ENCODE measurements at regions not wholly inside any gene's neighbourhood (a gene's known extent, or its start where the extent isn't known, plus 50 kb on each side); places are given as distances from the start of the nearest gene placed in this dataset.
"Not testable (repeated sequence)": the region's sequence is repeated elsewhere in the genome, so short reads cannot be mapped to it uniquely, and the experiment has no call there.

- no peak for TF ChIP-seq POLR2AphosphoS5 (IDR thresholded peaks at IDR 0.05; ENCODE audit: low read depth, low read length)
- TF ChIP-seq TAF1 (IDR thresholded peaks at IDR 0.05; ENCODE audit: borderline replicate concordance, low read depth, low read length): no peak
- no peak for TF ChIP-seq POLR2A (IDR thresholded peaks at IDR 0.05; ENCODE audit: low read depth, low read length)
- no peak for DNase-seq (ENCODE audit: insufficient read length)
- FAIRE-seq: no peak
These were observed 79.5 kb upstream of the XPO1 start for GRCh38 chr2:61617610-61618009.

DNA sequence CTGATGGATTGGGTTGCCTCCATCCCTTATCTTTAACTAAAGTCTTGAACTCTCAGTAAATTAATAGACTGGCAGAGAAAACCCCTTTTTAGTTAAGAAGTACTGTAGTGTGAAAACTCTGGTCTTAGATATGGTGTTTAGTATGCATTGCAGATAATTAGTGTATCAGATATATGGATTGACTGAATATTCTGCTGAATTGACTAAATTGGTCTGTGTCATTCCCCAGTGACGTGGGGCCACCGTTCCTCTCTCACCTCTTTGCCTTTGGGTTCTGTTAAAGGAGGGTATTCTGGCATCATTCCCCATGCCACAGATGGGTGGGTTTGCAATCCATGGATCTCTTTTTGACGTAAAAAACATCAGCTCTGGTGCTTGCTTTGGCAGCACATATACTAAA is 67.1 kb upstream of the XPO1 start:
- FAIRE-seq (no peak), DNase-seq (ENCODE audit: insufficient read length) (no peak)
- TF ChIP-seq TAF1 (IDR thresholded peaks at IDR 0.05; ENCODE audit: borderline replicate concordance, low read depth, low read length) (no peak), POLR2A (IDR thresholded peaks at IDR 0.05; ENCODE audit: low read depth, low read length) (no peak), POLR2AphosphoS5 (IDR thresholded peaks at IDR 0.05; ENCODE audit: low read depth, low read length) (no peak)

DNA sequence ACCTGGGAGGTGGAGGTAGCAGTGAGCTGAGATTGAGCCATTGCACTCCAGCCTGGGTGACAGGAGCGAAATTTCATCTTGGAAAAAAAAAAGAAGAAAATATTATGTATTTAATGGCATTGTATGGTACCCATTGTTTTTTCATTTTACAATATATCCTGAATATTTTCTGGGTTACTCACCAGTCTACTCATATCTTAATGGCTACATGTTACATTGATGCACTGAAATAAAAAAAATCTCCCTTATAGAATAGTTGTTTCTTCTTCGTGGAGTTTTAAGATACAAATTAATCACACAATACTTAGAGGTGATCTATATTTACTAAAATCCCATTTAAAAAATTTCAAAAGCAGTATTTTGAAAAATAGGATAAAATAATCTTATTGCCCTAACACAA is 66.3 kb upstream of the XPO1 start:
- FAIRE-seq (no peak), DNase-seq (ENCODE audit: insufficient read length) (no peak)
- TF ChIP-seq POLR2AphosphoS5 (IDR thresholded peaks at IDR 0.05; ENCODE audit: low read depth, low read length): no peak
- no peak for TF ChIP-seq TAF1 (IDR thresholded peaks at IDR 0.05; ENCODE audit: borderline replicate concordance, low read depth, low read length)
- no peak for TF ChIP-seq POLR2A (IDR thresholded peaks at IDR 0.05; ENCODE audit: low read depth, low read length)

GRCh38 chr2:61598515-61599156 is 60.5 kb upstream of the XPO1 start:
- not testable (repeated sequence) for DNase-seq (ENCODE audit: insufficient read length); FAIRE-seq

DNA sequence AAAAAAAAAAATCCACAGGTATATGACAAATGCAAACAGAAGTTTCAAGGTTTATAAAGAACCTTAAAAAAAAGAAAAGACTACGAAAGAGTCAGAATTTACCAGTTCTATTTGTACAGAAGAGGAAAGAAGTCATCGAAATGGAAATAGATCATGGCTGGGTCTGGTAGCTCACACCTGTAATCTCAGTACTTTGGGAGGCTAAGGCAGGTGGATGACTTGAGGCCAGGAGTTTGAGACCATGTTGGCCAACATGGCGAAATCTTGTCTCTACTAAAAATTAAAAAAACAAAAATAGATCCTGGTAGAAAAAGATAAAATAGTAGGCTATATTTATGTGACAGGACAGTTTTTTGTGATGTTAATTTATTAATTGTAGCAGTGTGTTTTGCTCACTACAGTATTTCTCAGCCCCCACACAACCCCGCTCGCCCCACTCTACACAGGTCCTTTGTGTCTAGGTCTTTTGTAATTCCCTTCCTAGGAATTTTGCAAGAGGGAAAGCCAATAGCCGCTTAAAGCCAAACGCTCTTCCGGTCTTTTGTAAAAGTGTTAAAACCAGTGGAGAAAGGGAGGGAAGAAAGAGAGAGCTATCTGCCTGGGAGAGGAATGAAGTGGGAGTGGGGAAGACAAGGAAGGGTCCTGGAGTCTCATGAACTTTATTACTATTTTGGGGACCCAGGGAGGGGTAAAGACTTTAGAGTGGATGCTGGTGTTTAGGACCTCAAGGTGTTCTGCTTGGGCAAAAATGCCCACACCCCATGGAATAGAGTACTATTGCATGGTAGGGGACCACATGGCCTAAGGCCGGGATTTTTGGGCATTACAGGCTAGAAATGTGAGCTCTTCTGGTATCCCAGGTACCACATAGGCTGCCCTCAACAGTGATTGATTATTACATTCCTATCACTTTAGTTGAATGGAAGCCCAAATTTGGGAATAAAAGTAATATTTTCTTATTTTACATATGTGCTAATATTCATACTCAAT is 59.4 kb upstream of the XPO1 start:
- TF ChIP-seq TAF1 (IDR thresholded peaks at IDR 0.05; ENCODE audit: borderline replicate concordance, low read depth, low read length): no peak
- TF ChIP-seq POLR2A (IDR thresholded peaks at IDR 0.05; ENCODE audit: low read depth, low read length): no peak
- TF ChIP-seq POLR2AphosphoS5 (IDR thresholded peaks at IDR 0.05; ENCODE audit: low read depth, low read length): no peak
- no peak for FAIRE-seq
- no peak for DNase-seq (ENCODE audit: insufficient read length)

- not testable (repeated sequence) for FAIRE-seq; DNase-seq (ENCODE audit: insufficient read length)
These were observed 56.0 kb upstream of the XPO1 start for GRCh38 chr2:61594201-61594600.

DNA sequence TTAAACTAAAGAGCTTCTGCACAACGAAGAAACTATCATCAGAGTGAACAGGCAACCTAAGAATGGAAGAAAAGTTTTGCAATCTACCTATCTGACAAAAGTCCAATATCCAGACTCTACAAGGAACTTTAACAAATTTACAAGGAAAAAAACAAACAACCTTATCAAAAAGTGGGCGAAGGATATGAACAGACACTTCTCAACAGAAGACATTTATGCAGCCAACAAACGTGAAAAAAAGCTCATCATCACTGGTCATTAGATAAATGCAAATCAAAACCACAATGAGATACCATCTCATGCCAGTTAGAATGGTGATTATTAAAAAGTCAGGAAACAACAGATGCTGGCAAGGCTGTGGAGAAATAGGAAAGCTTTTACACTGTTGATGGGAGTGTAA is 55.5 kb upstream of the XPO1 start:
- FAIRE-seq; DNase-seq (ENCODE audit: insufficient read length): not testable (repeated sequence)

- no peak for FAIRE-seq
- DNase-seq (ENCODE audit: insufficient read length): no peak
- no peak for TF ChIP-seq POLR2AphosphoS5 (IDR thresholded peaks at IDR 0.05; ENCODE audit: low read depth, low read length)
These were observed 52.1 kb upstream of the XPO1 start for GRCh38 chr2:61590214-61590613.

DNA sequence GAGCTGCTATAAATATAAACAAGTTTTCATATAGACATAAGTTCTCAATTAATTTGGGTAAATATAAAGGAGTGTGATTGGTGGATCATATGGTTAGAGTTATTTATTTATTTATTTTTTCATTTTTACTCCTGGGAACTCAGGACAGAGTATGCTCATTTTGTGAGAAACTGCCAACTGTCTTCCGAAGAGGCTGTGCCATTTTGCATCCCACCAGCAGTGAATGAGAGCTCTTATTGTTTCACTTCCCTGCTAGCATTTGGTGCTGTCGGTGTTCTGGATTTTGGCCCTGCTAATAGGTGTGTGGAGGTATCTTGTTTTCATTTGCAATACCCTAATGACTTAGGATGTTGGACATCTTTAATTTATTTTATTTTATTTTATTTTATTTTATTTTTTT is 50.4 kb upstream of the XPO1 start:
- TF ChIP-seq POLR2AphosphoS5 (IDR thresholded peaks at IDR 0.05; ENCODE audit: low read depth, low read length) (no peak), POLR2A (IDR thresholded peaks at IDR 0.05; ENCODE audit: low read depth, low read length) (no peak), TAF1 (IDR thresholded peaks at IDR 0.05; ENCODE audit: borderline replicate concordance, low read depth, low read length) (no peak)
- no peak for DNase-seq (ENCODE audit: insufficient read length)
- FAIRE-seq: no peak
